ENCODE measurements at regions not wholly inside any gene's neighbourhood (a gene's known extent, or its start where the extent isn't known, plus 50 kb on each side); places are given as distances from the start of the nearest gene placed in this dataset.

DNA sequence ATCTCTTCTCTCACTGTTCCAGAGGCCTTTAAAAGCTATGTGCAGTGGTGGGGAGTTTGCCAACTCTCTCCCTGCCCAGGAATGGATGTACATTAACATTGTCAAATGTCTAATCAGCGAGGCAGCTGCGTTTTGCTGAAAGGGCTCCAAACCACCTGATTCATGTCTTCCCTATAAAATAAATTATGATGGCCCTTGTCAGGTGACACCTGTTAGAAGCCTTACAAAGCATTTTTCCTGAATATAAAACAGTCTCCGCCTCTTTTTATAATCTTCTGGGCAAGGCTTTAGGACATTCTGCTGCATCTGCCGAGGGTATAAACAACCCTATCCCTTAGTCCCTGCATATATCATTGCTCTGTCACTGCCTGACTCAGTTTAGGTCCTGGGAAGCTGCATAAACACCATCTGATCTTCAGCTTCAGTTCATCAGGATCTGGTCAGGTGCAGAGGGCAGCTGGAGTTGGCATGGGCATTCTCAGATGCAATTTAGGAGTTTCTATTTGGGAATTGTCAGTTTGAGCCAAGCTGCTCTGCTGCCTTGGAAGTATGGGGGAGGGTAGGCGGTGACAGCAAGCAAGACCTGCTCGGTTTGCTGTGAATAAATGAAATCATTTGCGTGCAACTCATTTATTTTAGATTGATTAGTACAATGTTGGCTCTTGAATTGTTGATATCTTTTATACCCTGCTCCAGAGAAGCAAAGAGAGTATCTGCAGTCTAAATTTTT, 103.5 kb downstream of the ACER2 start:
- DNase-seq (ENCODE audit: low read depth, low spot score): no peak
- Histone ChIP-seq H3K36me3 (ENCODE audit: control insufficient read depth in 2 of 2, insufficient read depth in 2 of 2, low read length in 1 of 2) (no peaks in the 10 kb centered on the region), H3K9me3 (replicated peaks; ENCODE audit: control insufficient read depth, insufficient read depth, low read length) (no peaks in the 10 kb centered on the region), H3K79me2 (ENCODE audit: control insufficient read depth, insufficient read depth, low read length) (no peaks in the 10 kb centered on the region), H4K20me1 (ENCODE audit: control insufficient read depth, insufficient read depth) (no peaks in the 10 kb centered on the region), H3K27me3 (replicated peaks in 1 of 2; ENCODE audit: control insufficient read depth in 2 of 2, insufficient read depth in 2 of 2, low read length in 1 of 2) (peaks cover 0 to 2% of the 10 kb centered on the region in 2 experiments; a peak in 1 of 4 replicates), H3K27ac (ENCODE audit: control insufficient read depth, insufficient read depth) (no peak overlapping the region), H3K4me1 (ENCODE audit: control insufficient read depth, insufficient read depth, low read length) (no peaks in the 10 kb centered on the region), H3K9ac (ENCODE audit: control insufficient read depth, insufficient read depth, low read length) (no peak overlapping the region), H3K4me2 (ENCODE audit: control insufficient read depth, insufficient read depth) (no peak overlapping the region), H3K4me3 (no peak overlapping the region), H2AFZ (ENCODE audit: control insufficient read depth, low read depth, low read length) (no peak overlapping the region)
- WGBS (ENCODE audit: insufficient coverage, insufficient replicate concordance, low lambda C conversion rate, missing lambda C conversion rate): 9% methylated on average over 7 of the region's 7 CpGs
- POLR2A ChIA-PET: no interaction called here
- BruUV-seq (replicated peaks): no TSS peak
- in situ Hi-C loops (cut with MboI) (no loop called here), intact Hi-C loops (cut with micrococcal nuclease; ENCODE audit: unreplicated experiment) (no loop called here)
- CTCF ChIA-PET: no interaction called here
- ATAC-seq: no peak
- TF ChIP-seq GABPA (IDR thresholded peaks at IDR 0.05; ENCODE audit: low read depth) (no peak), SREBF1 (IDR thresholded peaks at IDR 0.05; ENCODE audit: low read length) (no peak), TCF12 (IDR thresholded peaks at IDR 0.05; ENCODE audit: low read depth, low read length) (no peak), IKZF1 (conservative IDR thresholded peaks at IDR 0.05) (no peak), ZNF622 (IDR thresholded peaks at IDR 0.05) (no peak), CBX3 (IDR thresholded peaks at IDR 0.05; ENCODE audit: borderline replicate concordance, low read depth) (no peak), BMI1 (IDR thresholded peaks at IDR 0.05; ENCODE audit: borderline replicate concordance) (no peak), ZNF274 (IDR thresholded peaks at IDR 0.05; ENCODE audit: insufficient read depth, insufficient read length) (no peak)
- TF ChIP-seq, protein P1, sequence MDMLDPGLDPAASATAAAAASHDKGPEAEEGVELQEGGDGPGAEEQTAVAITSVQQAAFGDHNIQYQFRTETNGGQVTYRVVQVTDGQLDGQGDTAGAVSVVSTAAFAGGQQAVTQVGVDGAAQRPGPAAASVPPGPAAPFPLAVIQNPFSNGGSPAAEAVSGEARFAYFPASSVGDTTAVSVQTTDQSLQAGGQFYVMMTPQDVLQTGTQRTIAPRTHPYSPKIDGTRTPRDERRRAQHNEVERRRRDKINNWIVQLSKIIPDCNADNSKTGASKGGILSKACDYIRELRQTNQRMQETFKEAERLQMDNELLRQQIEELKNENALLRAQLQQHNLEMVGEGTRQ (IDR thresholded peaks at IDR 0.05; ENCODE audit: borderline replicate concordance, low read depth, low read length): no peak
- TF ChIP-seq, protein P2, sequence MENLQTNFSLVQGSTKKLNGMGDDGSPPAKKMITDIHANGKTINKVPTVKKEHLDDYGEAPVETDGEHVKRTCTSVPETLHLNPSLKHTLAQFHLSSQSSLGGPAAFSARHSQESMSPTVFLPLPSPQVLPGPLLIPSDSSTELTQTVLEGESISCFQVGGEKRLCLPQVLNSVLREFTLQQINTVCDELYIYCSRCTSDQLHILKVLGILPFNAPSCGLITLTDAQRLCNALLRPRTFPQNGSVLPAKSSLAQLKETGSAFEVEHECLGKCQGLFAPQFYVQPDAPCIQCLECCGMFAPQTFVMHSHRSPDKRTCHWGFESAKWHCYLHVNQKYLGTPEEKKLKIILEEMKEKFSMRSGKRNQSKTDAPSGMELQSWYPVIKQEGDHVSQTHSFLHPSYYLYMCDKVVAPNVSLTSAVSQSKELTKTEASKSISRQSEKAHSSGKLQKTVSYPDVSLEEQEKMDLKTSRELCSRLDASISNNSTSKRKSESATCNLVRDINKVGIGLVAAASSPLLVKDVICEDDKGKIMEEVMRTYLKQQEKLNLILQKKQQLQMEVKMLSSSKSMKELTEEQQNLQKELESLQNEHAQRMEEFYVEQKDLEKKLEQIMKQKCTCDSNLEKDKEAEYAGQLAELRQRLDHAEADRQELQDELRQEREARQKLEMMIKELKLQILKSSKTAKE (IDR thresholded peaks at IDR 0.05; ENCODE audit: low read depth, poor library complexity, severe bottlenecking): no peak
- TF ChIP-seq, protein P3, sequence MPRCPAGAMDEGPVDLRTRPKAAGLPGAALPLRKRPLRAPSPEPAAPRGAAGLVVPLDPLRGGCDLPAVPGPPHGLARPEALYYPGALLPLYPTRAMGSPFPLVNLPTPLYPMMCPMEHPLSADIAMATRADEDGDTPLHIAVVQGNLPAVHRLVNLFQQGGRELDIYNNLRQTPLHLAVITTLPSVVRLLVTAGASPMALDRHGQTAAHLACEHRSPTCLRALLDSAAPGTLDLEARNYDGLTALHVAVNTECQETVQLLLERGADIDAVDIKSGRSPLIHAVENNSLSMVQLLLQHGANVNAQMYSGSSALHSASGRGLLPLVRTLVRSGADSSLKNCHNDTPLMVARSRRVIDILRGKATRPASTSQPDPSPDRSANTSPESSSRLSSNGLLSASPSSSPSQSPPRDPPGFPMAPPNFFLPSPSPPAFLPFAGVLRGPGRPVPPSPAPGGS (IDR thresholded peaks at IDR 0.05; ENCODE audit: borderline replicate concordance, insufficient read depth, low read depth, low read length, poor library complexity, severe bottlenecking): no peak
- RAD21 ChIA-PET (ENCODE audit: unreplicated experiment): no interaction called here
- no peak for FAIRE-seq
- SMC1A ChIA-PET (ENCODE audit: uncharacterized antibody, unreplicated experiment): interaction anchor here (1.0 kb wide), 1 partner anchor 22 kb away, joined by 3 read pairs; no protein-coding TSS in a partner anchor
